H1 (cell line): ENCODE measurements at regions not wholly inside any gene's neighbourhood (a gene's known extent, or its start where the extent isn't known, plus 50 kb on each side); places are given as distances from the start of the nearest gene placed in this dataset.

Source experiments
- CTCF ChIA-PET: fragments of 300-600 bp; sonication (Branson Sonifier 250); formaldehyde crosslinking; loops from one replicate; lab custom pipeline; 2021; ENCODE audit not compliant: partially characterized antibody; lab: Charles Lee
- POLR2A ChIA-PET: fragments of 300-600 bp; sonication (Branson Sonifier 250); formaldehyde crosslinking; loops from one replicate; lab custom pipeline; 2021; ENCODE audit warnings: inconsistent platforms; ENCODE audit not compliant: partially characterized antibody; lab: Charles Lee
- DNase-seq, 2 experiments: peaks; one replicate each; pipeline versions ENCODE4 v3.0.0 to v3.0.0-alpha.2; 2010 to 2022; ENCODE audit warnings: low spot score in 2 of 2, low read depth in 1 of 2, mixed read lengths in 1 of 2
- FAIRE-seq: peaks from 2 replicates; lab custom pipeline; 2011; peaks lifted over from hg19 to GRCh38; lab: Jason Lieb, UNC
- H2AFZ ChIP-seq: 2 replicates; pipeline ENCODE4 v1.8.1; 2012; ENCODE audit warnings: low read length, inconsistent platforms
- H2AK5ac ChIP-seq: 2 replicates; pipeline ENCODE4 v1.6.1; 2013; ENCODE audit warnings: low read depth, low read length
- H2BK120ac ChIP-seq: replicated peaks from 2 replicates; pipeline ENCODE3; 2013; ENCODE audit warnings: low read depth, low read length, inconsistent platforms
- H2BK12ac ChIP-seq: 2 replicates; pipeline ENCODE4 v1.6.1; 2013; ENCODE audit warnings: low read depth, low read length
- H2BK15ac ChIP-seq: 2 replicates; pipeline ENCODE4 v1.6.1; 2013; ENCODE audit warnings: low read length
- H2BK20ac ChIP-seq: 2 replicates; pipeline ENCODE4 v1.6.1; 2013; ENCODE audit warnings: low read length
- H2BK5ac ChIP-seq: 2 replicates; pipeline ENCODE4 v1.6.1; 2013; ENCODE audit warnings: low read depth, low read length
- H3K14ac ChIP-seq: 2 replicates; pipeline ENCODE4 v1.6.1; 2013; ENCODE audit warnings: inconsistent platforms; ENCODE audit not compliant: insufficient read length
- H3K18ac ChIP-seq: 2 replicates; pipeline ENCODE4 v1.6.1; 2013; ENCODE audit warnings: low read length; ENCODE audit errors: extremely low read depth
- H3K23ac ChIP-seq: 2 replicates; pipeline ENCODE4 v1.6.1; 2013; ENCODE audit warnings: inconsistent platforms; ENCODE audit not compliant: insufficient read length
- H3K23me2 ChIP-seq: 2 replicates; pipeline ENCODE4 v1.6.1; 2013; ENCODE audit warnings: low read depth, low read length
- H3K27ac ChIP-seq: 2 replicates; pipeline ENCODE4 v1.6.1; 2011; ENCODE audit warnings: low read depth, low read length, inconsistent platforms
- H3K27me3 ChIP-seq, 4 experiments: replicated peaks in 1 of 4; 1 replicate in 1 of 4; 2 replicates in 3 of 4; pipeline versions ENCODE4 v1.6.1 to v1.8.1; 2011 to 2013; ENCODE audit warnings: low read length in 3 of 4, mild to moderate bottlenecking in 3 of 4, inconsistent platforms in 2 of 4, mixed read lengths in 2 of 4, moderate library complexity in 1 of 4; ENCODE audit not compliant: control insufficient read depth in 3 of 4, insufficient read depth in 3 of 4; ENCODE audit errors: extremely low read depth in 1 of 4
- H3K36me3 ChIP-seq, 4 experiments: 2 replicates each; pipeline versions ENCODE4 v1.6.1 to v1.8.1; 2011 to 2013; ENCODE audit warnings: mild to moderate bottlenecking in 4 of 4, low read length in 3 of 4, moderate library complexity in 2 of 4, control low read depth in 1 of 4, inconsistent platforms in 1 of 4; ENCODE audit not compliant: insufficient read depth in 4 of 4, control insufficient read depth in 2 of 4
- H3K4ac ChIP-seq: replicated peaks from 2 replicates; pipeline ENCODE3; 2013; ENCODE audit warnings: low read length, low read depth, mixed read lengths, inconsistent platforms; ENCODE audit not compliant: insufficient read length
- H3K4me1 ChIP-seq, 4 experiments: replicated peaks in 1 of 4; 1 replicate in 1 of 4; 2 replicates in 3 of 4; pipeline versions ENCODE4 v1.6.1 to v1.8.1; 2011 to 2013; ENCODE audit warnings: low read length in 3 of 4, inconsistent platforms in 2 of 4, mixed read lengths in 1 of 4; ENCODE audit not compliant: insufficient read depth in 4 of 4, control insufficient read depth in 3 of 4
- H3K4me2 ChIP-seq, 2 experiments: 2 replicates each; pipeline versions ENCODE4 v1.6.1 to v1.8.1; 2011 to 2013; ENCODE audit warnings: low read depth in 2 of 2, low read length in 2 of 2, control low read depth in 1 of 2, inconsistent platforms in 1 of 2, mild to moderate bottlenecking in 1 of 2; ENCODE audit not compliant: insufficient read depth in 1 of 2
- H3K4me3 ChIP-seq, 4 experiments: fragments of 200-600, 300-600 bp in 1 of 4; sonication (generic), shearing (Covaris generic), sonication (Bioruptor Twin) in 1 of 4; 2 replicates each; pipeline versions ENCODE4 v1.5.1 to v1.8.1; 2011 to 2016; ENCODE audit warnings: low read length in 4 of 4, low read depth in 3 of 4, control low read depth in 2 of 4, inconsistent platforms in 2 of 4, mild to moderate bottlenecking in 2 of 4, mixed read lengths in 1 of 4, moderate library complexity in 1 of 4; ENCODE audit not compliant: insufficient read depth in 2 of 4; ENCODE audit errors: extremely low read depth in 1 of 4
- H3K56ac ChIP-seq: replicated peaks from 2 replicates; pipeline ENCODE3; 2013; ENCODE audit warnings: low read depth, mild to moderate bottlenecking, mixed read lengths, low read length, inconsistent platforms; ENCODE audit not compliant: insufficient read length
- H3K79me1 ChIP-seq: 2 replicates; pipeline ENCODE4 v1.6.1; 2013; ENCODE audit warnings: low read depth, low read length, control low read depth
- H3K79me2 ChIP-seq, 2 experiments: 2 replicates each; pipeline versions ENCODE4 v1.6.1 to v1.8.1; 2012 to 2013; ENCODE audit warnings: low read length in 2 of 2, mild to moderate bottlenecking in 2 of 2, inconsistent platforms in 1 of 2; ENCODE audit not compliant: insufficient read depth in 2 of 2, control insufficient read depth in 1 of 2
- H3K9ac ChIP-seq, 4 experiments: replicated peaks in 1 of 4; 1 replicate in 1 of 4; 2 replicates in 3 of 4; pipeline versions ENCODE4 v1.6.1 to v1.8.1; 2011 to 2013; ENCODE audit warnings: low read depth in 3 of 4, low read length in 3 of 4, control low read depth in 2 of 4, mild to moderate bottlenecking in 2 of 4, moderate library complexity in 2 of 4, inconsistent platforms in 1 of 4; ENCODE audit errors: extremely low read depth in 1 of 4
- H3K9me3 ChIP-seq, 2 experiments: 2 replicates each; pipeline versions ENCODE4 v1.6.1 to v1.8.1; 2012 to 2013; ENCODE audit warnings: mild to moderate bottlenecking in 2 of 2, moderate library complexity in 2 of 2, control low read depth in 1 of 2, inconsistent platforms in 1 of 2, low read depth in 1 of 2, low read length in 1 of 2, mixed read lengths in 1 of 2; ENCODE audit not compliant: insufficient read depth in 2 of 2
- H4K20me1 ChIP-seq, 2 experiments: replicated peaks in 1 of 2; 2 replicates each; pipeline versions ENCODE3 to v1.8.1; 2011 to 2013; ENCODE audit warnings: inconsistent platforms in 2 of 2, low read length in 2 of 2, mild to moderate bottlenecking in 1 of 2; ENCODE audit not compliant: insufficient read depth in 2 of 2, control insufficient read depth in 1 of 2
- H4K5ac ChIP-seq: 2 replicates; pipeline ENCODE4 v1.6.1; 2013; ENCODE audit warnings: low read length, low read depth, mixed read lengths, inconsistent platforms; ENCODE audit not compliant: insufficient read length
- H4K8ac ChIP-seq: 2 replicates; pipeline ENCODE4 v1.8.0; 2013; ENCODE audit warnings: mild to moderate bottlenecking, moderate library complexity, low read length, inconsistent platforms; ENCODE audit not compliant: insufficient read depth; ENCODE audit errors: extremely low read depth
- H4K91ac ChIP-seq: replicated peaks from 2 replicates; pipeline ENCODE3; 2013; ENCODE audit warnings: low read length, mixed read lengths, inconsistent platforms; ENCODE audit not compliant: insufficient read length
- CEBPB ChIP-seq: IDR thresholded peaks from 2 replicates; pipeline ENCODE4 v1.6.1; 2012; ENCODE audit warnings: low read depth, low read length
- EGR1 ChIP-seq: IDR thresholded peaks from 2 replicates; pipeline ENCODE4 v1.6.1; 2011; ENCODE audit warnings: low read depth, low read length, borderline replicate concordance
- GTF2F1 ChIP-seq: IDR thresholded peaks from 2 replicates; pipeline ENCODE4 v1.6.1; 2012; ENCODE audit warnings: low read depth, low read length, improper control_type of control experiment, borderline replicate concordance
- JUN ChIP-seq: IDR thresholded peaks from 2 replicates; pipeline ENCODE4 v1.6.1; 2011; ENCODE audit warnings: low read depth, mild to moderate bottlenecking, improper control_type of control experiment, low read length
- KDM1A ChIP-seq: fragments of 200-600, 300-600 bp; sonication (generic); IDR thresholded peaks from 2 replicates; pipeline ENCODE4 v1.7.1; 2016; ENCODE audit warnings: mild to moderate bottlenecking, low read length, borderline replicate concordance
- MAFK ChIP-seq: IDR thresholded peaks from 2 replicates; pipeline ENCODE4 v1.6.1; 2012; ENCODE audit warnings: low read depth, mild to moderate bottlenecking, improper control_type of control experiment, low read length
- NANOG ChIP-seq: IDR thresholded peaks from 2 replicates; pipeline ENCODE4 v1.6.1; 2011; ENCODE audit warnings: low read length, low read depth, mild to moderate bottlenecking, inconsistent platforms; ENCODE audit not compliant: insufficient read depth, poor library complexity, severe bottlenecking
- RAD21 ChIP-seq, 2 experiments: IDR thresholded peaks in 1 of 2; conservative IDR thresholded peaks in 1 of 2; 2 replicates each; pipeline ENCODE4 v1.6.1; 2011; ENCODE audit warnings: low read depth in 2 of 2, low read length in 2 of 2, improper control_type of control experiment in 1 of 2, inconsistent platforms in 1 of 2, mild to moderate bottlenecking in 1 of 2, moderate library complexity in 1 of 2
- RNF2 ChIP-seq: fragments of 200-900, 300-1000 bp; sonication (generic); IDR thresholded peaks from 2 replicates; pipeline ENCODE4 v1.7.1; 2016; ENCODE audit warnings: borderline replicate concordance, low read depth, mild to moderate bottlenecking, antibody characterized with exemption, low read length; ENCODE audit not compliant: poor library complexity, severe bottlenecking; ENCODE audit errors: missing control alignments
- SIX5 ChIP-seq: IDR thresholded peaks from 2 replicates; pipeline ENCODE4 v1.6.1; 2011; ENCODE audit warnings: mild to moderate bottlenecking, low read depth, low read length
- TAF1 ChIP-seq: IDR thresholded peaks from 2 replicates; pipeline ENCODE4 v1.6.1; 2011; ENCODE audit warnings: mild to moderate bottlenecking, low read depth, low read length
- USF2 ChIP-seq: IDR thresholded peaks from 2 replicates; pipeline ENCODE4 v1.6.1; 2011; ENCODE audit warnings: low read length, improper control_type of control experiment
- WGBS, 2 experiments: shearing (Covaris generic) in 1 of 2; methylation state at CpG; one replicate each; pipeline versions ENCODE4 v1.1.6 to v1.1.7; 2013 to 2015; ENCODE audit warnings: low lambda C conversion rate in 2 of 2, mixed read lengths in 2 of 2, inconsistent platforms in 1 of 2, low coverage in 1 of 2, missing lambda C conversion rate in 1 of 2; ENCODE audit not compliant: insufficient replicate concordance in 2 of 2, insufficient coverage in 1 of 2, insufficient read length in 1 of 2; ENCODE audit errors: extremely low coverage in 1 of 2, missing lambda C conversion rate in 1 of 2; 5-methylcytosine and 5-hydroxymethylcytosine counted together

- Histone ChIP-seq H2BK20ac (no peak overlapping the region), H3K9me3 (peaks cover 0 to 5% of the 10 kb centered on the region in 2 experiments; a peak in 1 of 4 replicates), H3K79me1 (no peaks in the 10 kb centered on the region), H4K8ac (no peak overlapping the region), H3K9ac (no peak overlapping the region), H4K20me1 (no peaks in the 10 kb centered on the region), H3K27ac (no peak overlapping the region), H3K4ac (no peak overlapping the region), H3K56ac (no peak overlapping the region), H3K14ac (no peak overlapping the region), H3K23ac (no peak overlapping the region), H2AFZ (no peak overlapping the region), H4K5ac (no peak overlapping the region), H2BK12ac (no peak overlapping the region), H3K4me3 (no peak overlapping the region), H2BK5ac (no peak overlapping the region), H3K23me2 (no peaks in the 10 kb centered on the region), H3K4me2 (no peak overlapping the region), H3K36me3 (no peaks in the 10 kb centered on the region), H3K4me1 (no peaks in the 10 kb centered on the region), H3K79me2 (no peaks in the 10 kb centered on the region), H2BK120ac (no peak overlapping the region), H3K27me3 (no peaks in the 10 kb centered on the region), H4K91ac (no peak overlapping the region), H3K18ac (no peak overlapping the region), H2AK5ac (no peak overlapping the region), H2BK15ac (no peak overlapping the region)
- ChIA-PET CTCF (interaction anchor here (1.0 kb wide), 2 partner anchors 14 to 15 kb away, joined by 3 to 4 read pairs; no protein-coding TSS in a partner anchor), POLR2A (no interaction called here)
- 99% methylated on average over 32 of the region's 42 CpGs; no CpG with 5 or more reads in 1 of the 2 experiments for WGBS, 2 experiments
- no peak for DNase-seq
- FAIRE-seq, result no peak
- TF ChIP-seq RNF2 (no peak), USF2 (no peak), EGR1 (no peak), JUN (no peak), MAFK (no peak), SIX5 (no peak), CEBPB (no peak), GTF2F1 (no peak), RAD21 (IDR thresholded peaks at IDR 0.05 in 1 of 2, conservative IDR thresholded peaks at IDR 0.05 in 1 of 2; ENCODE audit: low read depth in 2 of 2, low read length in 2 of 2) (no peak), KDM1A (no peak), NANOG (no peak), TAF1 (no peak)
Measured at GRCh38 chr2:129144082-129144791, 825.6 kb upstream of the HS6ST1 start.
